ENCODE measurements at regions not wholly inside any gene's neighbourhood (a gene's known extent, or its start where the extent isn't known, plus 50 kb on each side); places are given as distances from the start of the nearest gene placed in this dataset.

DNA sequence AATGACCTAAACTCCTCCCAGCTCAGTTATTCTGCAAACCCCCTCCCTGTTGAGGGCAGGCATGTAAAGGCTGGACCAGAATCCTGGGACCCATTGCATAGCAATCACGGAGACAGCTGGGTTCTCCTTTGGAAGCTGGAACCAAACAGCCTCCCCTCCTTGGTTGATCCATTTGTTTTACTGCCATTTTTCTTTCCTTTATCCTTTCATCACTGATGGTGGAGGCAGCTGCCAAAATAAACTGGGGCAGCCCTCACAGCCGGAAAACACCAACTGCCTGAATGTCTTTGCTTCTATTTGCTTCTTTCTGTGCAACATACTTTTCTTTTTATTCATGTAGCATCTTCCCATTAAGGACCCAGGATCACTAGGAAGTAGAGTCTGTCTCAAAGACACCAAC lies 150.0 kb upstream of the SYT13 start:
- H3K23ac ChIP-seq (ENCODE audit: low read length in 2 of 2), result no peak overlapping the region

DNA sequence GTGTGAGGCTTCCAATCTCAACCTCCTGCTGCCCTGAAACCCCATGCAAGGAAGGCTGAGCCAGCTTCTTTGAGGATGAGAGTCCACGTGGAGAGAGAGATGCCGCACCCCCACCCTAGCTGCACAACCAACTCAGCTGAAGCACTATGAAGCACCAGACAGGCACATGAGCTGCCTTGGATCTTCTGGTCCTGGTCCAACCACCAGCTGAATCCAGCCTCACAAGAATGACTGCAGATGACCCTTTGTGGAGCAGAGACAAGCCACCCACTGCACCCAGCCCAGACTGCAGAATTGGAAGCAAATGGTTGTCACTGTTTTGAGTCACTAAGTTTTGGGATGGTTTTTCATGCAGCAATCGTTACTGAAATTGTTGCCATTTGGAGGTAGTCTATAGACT lies 149.6 kb upstream of the SYT13 start:
- Histone ChIP-seq H3K4ac (ENCODE audit: low read depth in 1 of 2, low read length in 2 of 2) (no peak overlapping the region), H3K4me1 (ENCODE audit: control insufficient read depth, insufficient read depth, low read depth, low read length) (no peaks in the 10 kb centered on the region), H2AFZ (ENCODE audit: low read depth, low read length) (no peak overlapping the region), H3K14ac (ENCODE audit: low read length in 2 of 2) (no peak overlapping the region), H3K27me3 (ENCODE audit: control insufficient read depth in 1 of 2, insufficient read depth in 1 of 2, low read length in 2 of 2) (peaks cover 27 to 77% of the 10 kb centered on the region in 2 experiments), H3K23ac (ENCODE audit: low read length in 2 of 2) (no peak overlapping the region), H2AK5ac (ENCODE audit: low read length, severe bottlenecking) (no peak overlapping the region), H2BK5ac (ENCODE audit: low read depth, low read length, poor library complexity, severe bottlenecking) (no peak overlapping the region), H3K36me3 (ENCODE audit: control insufficient read depth in 1 of 2, insufficient read depth in 2 of 2, low read depth in 1 of 2, low read length in 2 of 2) (no peaks in the 10 kb centered on the region), H3K18ac (ENCODE audit: low read depth in 1 of 2, low read length in 2 of 2) (no peak overlapping the region), H3K4me2 (ENCODE audit: low read length, poor library complexity, severe bottlenecking) (no peak overlapping the region), H3K79me1 (replicated peaks; ENCODE audit: low read length, poor library complexity, severe bottlenecking) (no peaks in the 10 kb centered on the region), H3K4me3 (ENCODE audit: insufficient read depth in 1 of 2, low read depth in 1 of 2, low read length in 2 of 2) (no peak overlapping the region), H2BK15ac (ENCODE audit: low read depth, poor library complexity, severe bottlenecking) (no peak overlapping the region), H2BK12ac (ENCODE audit: low read length in 2 of 2) (no peak overlapping the region), H4K91ac (ENCODE audit: low read length) (no peak overlapping the region), H3K9ac (ENCODE audit: low read length) (no peak overlapping the region), H3K27ac (ENCODE audit: low read length, poor library complexity, severe bottlenecking) (no peak overlapping the region), H2BK120ac (ENCODE audit: low read depth, low read length) (no peak overlapping the region), H4K8ac (ENCODE audit: low read length) (no peak overlapping the region), H3K9me3 (ENCODE audit: control insufficient read depth, low read length) (peaks cover 11% of the 10 kb centered on the region)
- no peak for DNase-seq
- 75% methylated on average over 3 of the region's 3 CpGs for WGBS

More for the DNA sequence above, 150.0 kb upstream of the SYT13 start:
- H2AFZ ChIP-seq (ENCODE audit: low read depth, low read length), result no peak overlapping the region
- no peak overlapping the region for H2BK15ac ChIP-seq (ENCODE audit: low read depth, poor library complexity, severe bottlenecking)
- no peak overlapping the region for H4K91ac ChIP-seq (ENCODE audit: low read length)
- H3K9me3 ChIP-seq (ENCODE audit: control insufficient read depth, low read length), result peaks cover 11% of the 10 kb centered on the region
- H3K36me3 ChIP-seq (ENCODE audit: control insufficient read depth in 1 of 2, insufficient read depth in 2 of 2, low read depth in 1 of 2, low read length in 2 of 2), result no peaks in the 10 kb centered on the region
- DNase-seq, result no peak
- no peak overlapping the region for H3K9ac ChIP-seq (ENCODE audit: low read length)
- peaks cover 27 to 79% of the 10 kb centered on the region in 2 experiments for H3K27me3 ChIP-seq (ENCODE audit: control insufficient read depth in 1 of 2, insufficient read depth in 1 of 2, low read length in 2 of 2)
- H2BK5ac ChIP-seq (ENCODE audit: low read depth, low read length, poor library complexity, severe bottlenecking), result no peak overlapping the region
- H2AK5ac ChIP-seq (ENCODE audit: low read length, severe bottlenecking), result no peak overlapping the region
- no peak overlapping the region for H3K14ac ChIP-seq (ENCODE audit: low read length in 2 of 2)
- H3K4ac ChIP-seq (ENCODE audit: low read depth in 1 of 2, low read length in 2 of 2), result no peak overlapping the region
- no peak overlapping the region for H2BK120ac ChIP-seq (ENCODE audit: low read depth, low read length)
- H3K4me2 ChIP-seq (ENCODE audit: low read length, poor library complexity, severe bottlenecking), result no peak overlapping the region
- no peak overlapping the region for H2BK12ac ChIP-seq (ENCODE audit: low read length in 2 of 2)
- no peak overlapping the region for H4K8ac ChIP-seq (ENCODE audit: low read length)
- WGBS, result 76% methylated on average over 2 of the region's 2 CpGs
- no peaks in the 10 kb centered on the region for H3K79me1 ChIP-seq (replicated peaks; ENCODE audit: low read length, poor library complexity, severe bottlenecking)
- H3K27ac ChIP-seq (ENCODE audit: low read length, poor library complexity, severe bottlenecking), result no peak overlapping the region
- H3K18ac ChIP-seq (ENCODE audit: low read depth in 1 of 2, low read length in 2 of 2), result no peak overlapping the region
- H3K4me3 ChIP-seq (ENCODE audit: insufficient read depth in 1 of 2, low read depth in 1 of 2, low read length in 2 of 2), result no peak overlapping the region
- H3K4me1 ChIP-seq (ENCODE audit: control insufficient read depth, insufficient read depth, low read depth, low read length), result no peaks in the 10 kb centered on the region

DNA sequence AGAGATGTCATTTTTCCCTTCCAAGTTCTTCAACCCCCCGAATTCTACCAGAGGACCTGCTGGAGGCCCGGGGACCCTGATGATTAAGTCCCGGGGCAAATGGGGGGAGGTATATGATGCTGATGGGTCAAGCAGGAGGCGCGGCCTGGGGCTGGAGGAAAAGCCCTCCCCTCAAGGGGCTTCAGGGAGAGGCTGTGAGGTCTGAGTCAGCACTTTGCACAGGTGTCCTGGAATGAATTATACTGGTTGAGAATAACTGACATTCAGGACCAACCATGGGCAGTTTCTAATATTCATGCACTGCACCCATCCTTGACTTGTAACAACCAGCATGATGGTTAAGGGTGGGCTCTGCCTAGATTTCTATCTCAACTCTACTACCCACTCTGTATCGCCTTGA lies 146.8 kb upstream of the SYT13 start:
- no peak overlapping the region for H2AK5ac ChIP-seq (ENCODE audit: low read length, severe bottlenecking)

DNA sequence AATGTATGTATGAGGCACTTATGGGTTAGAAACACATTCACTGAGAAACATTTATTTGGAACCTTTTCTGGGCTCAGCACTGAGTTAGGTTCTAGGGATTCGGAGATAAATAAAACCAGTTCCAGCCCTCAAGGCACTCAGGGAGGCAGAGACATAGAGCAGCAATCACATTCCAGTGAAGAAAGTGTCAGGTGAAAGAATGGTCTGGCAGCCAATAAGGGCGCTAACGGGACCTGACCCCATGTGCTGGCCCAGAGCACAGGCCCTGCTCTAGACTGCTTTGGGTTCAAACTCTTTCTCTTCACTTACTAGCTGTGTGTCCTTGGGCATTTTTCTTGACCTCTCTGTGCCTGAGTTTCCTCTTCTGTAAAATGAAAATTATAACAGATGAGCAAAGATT lies 146.0 kb upstream of the SYT13 start:
- Histone ChIP-seq H2AK5ac (ENCODE audit: low read length, severe bottlenecking) (no peak overlapping the region), H2AFZ (ENCODE audit: low read depth, low read length) (no peak overlapping the region), H3K4me1 (ENCODE audit: control insufficient read depth, insufficient read depth, low read depth, low read length) (no peaks in the 10 kb centered on the region), H2BK12ac (ENCODE audit: low read length in 2 of 2) (no peak overlapping the region), H3K9me3 (ENCODE audit: control insufficient read depth, low read length) (no peaks in the 10 kb centered on the region), H4K91ac (ENCODE audit: low read length) (no peak overlapping the region), H3K79me1 (replicated peaks; ENCODE audit: low read length, poor library complexity, severe bottlenecking) (no peaks in the 10 kb centered on the region), H3K4ac (ENCODE audit: low read depth in 1 of 2, low read length in 2 of 2) (no peak overlapping the region), H3K4me3 (ENCODE audit: insufficient read depth in 1 of 2, low read depth in 1 of 2, low read length in 2 of 2) (no peak overlapping the region), H3K23ac (ENCODE audit: low read length in 2 of 2) (no peak overlapping the region), H3K4me2 (ENCODE audit: low read length, poor library complexity, severe bottlenecking) (no peak overlapping the region), H2BK15ac (ENCODE audit: low read depth, poor library complexity, severe bottlenecking) (no peak overlapping the region), H3K9ac (ENCODE audit: low read length) (no peak overlapping the region), H3K36me3 (ENCODE audit: control insufficient read depth in 1 of 2, insufficient read depth in 2 of 2, low read depth in 1 of 2, low read length in 2 of 2) (no peaks in the 10 kb centered on the region), H4K8ac (ENCODE audit: low read length) (no peak overlapping the region), H3K27ac (ENCODE audit: low read length, poor library complexity, severe bottlenecking) (no peak overlapping the region), H3K27me3 (ENCODE audit: control insufficient read depth in 1 of 2, insufficient read depth in 1 of 2, low read length in 2 of 2) (peaks cover 27 to 92% of the 10 kb centered on the region in 2 experiments), H2BK120ac (ENCODE audit: low read depth, low read length) (no peak overlapping the region), H3K18ac (ENCODE audit: low read depth in 1 of 2, low read length in 2 of 2) (no peak overlapping the region), H2BK5ac (ENCODE audit: low read depth, low read length, poor library complexity, severe bottlenecking) (no peak overlapping the region), H3K14ac (ENCODE audit: low read length in 2 of 2) (no peak overlapping the region)
- DNase-seq, result no peak
- WGBS, result 79% methylated on average over 3 of the region's 3 CpGs

More for the DNA sequence above, 146.8 kb upstream of the SYT13 start:
- Histone ChIP-seq H2BK12ac (ENCODE audit: low read length in 2 of 2) (no peak overlapping the region), H2BK5ac (ENCODE audit: low read depth, low read length, poor library complexity, severe bottlenecking) (no peak overlapping the region), H3K14ac (ENCODE audit: low read length in 2 of 2) (no peak overlapping the region), H3K27ac (ENCODE audit: low read length, poor library complexity, severe bottlenecking) (no peak overlapping the region), H4K91ac (ENCODE audit: low read length) (no peak overlapping the region), H3K9ac (ENCODE audit: low read length) (no peak overlapping the region), H2BK120ac (ENCODE audit: low read depth, low read length) (no peak overlapping the region), H3K36me3 (ENCODE audit: control insufficient read depth in 1 of 2, insufficient read depth in 2 of 2, low read depth in 1 of 2, low read length in 2 of 2) (no peaks in the 10 kb centered on the region), H3K18ac (ENCODE audit: low read depth in 1 of 2, low read length in 2 of 2) (no peak overlapping the region), H2BK15ac (ENCODE audit: low read depth, poor library complexity, severe bottlenecking) (no peak overlapping the region), H3K79me1 (replicated peaks; ENCODE audit: low read length, poor library complexity, severe bottlenecking) (no peaks in the 10 kb centered on the region), H3K9me3 (ENCODE audit: control insufficient read depth, low read length) (no peaks in the 10 kb centered on the region), H3K4me3 (ENCODE audit: insufficient read depth in 1 of 2, low read depth in 1 of 2, low read length in 2 of 2) (no peak overlapping the region), H3K27me3 (ENCODE audit: control insufficient read depth in 1 of 2, insufficient read depth in 1 of 2, low read length in 2 of 2) (peaks cover 27 to 92% of the 10 kb centered on the region in 2 experiments), H3K4me1 (ENCODE audit: control insufficient read depth, insufficient read depth, low read depth, low read length) (no peaks in the 10 kb centered on the region), H2AFZ (ENCODE audit: low read depth, low read length) (no peak overlapping the region), H3K4me2 (ENCODE audit: low read length, poor library complexity, severe bottlenecking) (no peak overlapping the region), H3K4ac (ENCODE audit: low read depth in 1 of 2, low read length in 2 of 2) (no peak overlapping the region), H4K8ac (ENCODE audit: low read length) (no peak overlapping the region), H3K23ac (ENCODE audit: low read length in 2 of 2) (no peak overlapping the region)
- no peak for DNase-seq
- WGBS, result 88% methylated on average over 6 of the region's 6 CpGs
